ENCODE measurements at regions not wholly inside any gene's neighbourhood (a gene's known extent, or its start where the extent isn't known, plus 50 kb on each side); places are given as distances from the start of the nearest gene placed in this dataset.

GRCh38 chr4:38489011-38489861 lies 174.8 kb upstream of the KLF3 start:
- no peak for ATAC-seq

GRCh38 chr4:38489924-38490639 lies 173.9 kb upstream of the KLF3 start:
- TF ChIP-seq CTCF (IDR thresholded peaks at IDR 0.05) (no peak), POLR2A (IDR thresholded peaks at IDR 0.05) (no peak)
- ATAC-seq: no peak
- intact Hi-C loops (cut with DNase I): no loop called here
- H3K9me3 ChIP-seq: no peaks in the 10 kb centered on the region
- H3K27me3 ChIP-seq: no peaks in the 10 kb centered on the region
- DNase-seq: peak in 2 of 4 donors; percentile 15 to 19
- 45 to 56% methylated on average over 7 of the region's 7 CpGs for WGBS, 2 donors
- H3K4me3 ChIP-seq: no peak overlapping the region
- H3K27ac ChIP-seq: no peak overlapping the region
- H3K4me1 ChIP-seq: peaks cover 9% of the 10 kb centered on the region
- H3K36me3 ChIP-seq (replicated peaks in 1 of 2; ENCODE audit: insufficient read depth in 1 of 2, low read depth in 2 of 2): no peaks in the 10 kb centered on the region

More at GRCh38 chr4:38489011-38489861, 174.8 kb upstream of the KLF3 start:
- no peak overlapping the region for H3K27ac ChIP-seq
- DNase-seq: no peak
- no peak for TF ChIP-seq POLR2A (IDR thresholded peaks at IDR 0.05)
- TF ChIP-seq CTCF (IDR thresholded peaks at IDR 0.05): no peak
- WGBS, 2 donors: 85 to 86% methylated on average over 9 of the region's 9 CpGs
- H3K4me1 ChIP-seq: peaks cover 9% of the 10 kb centered on the region
- no peaks in the 10 kb centered on the region for H3K36me3 ChIP-seq (replicated peaks in 1 of 2; ENCODE audit: insufficient read depth in 1 of 2, low read depth in 2 of 2)
- H3K4me3 ChIP-seq: no peak overlapping the region
- intact Hi-C loops (cut with DNase I): no loop called here
- no peaks in the 10 kb centered on the region for H3K9me3 ChIP-seq
- no peaks in the 10 kb centered on the region for H3K27me3 ChIP-seq

- Histone ChIP-seq H3K36me3 (replicated peaks in 1 of 2; ENCODE audit: insufficient read depth in 1 of 2, low read depth in 2 of 2) (no peaks in the 10 kb centered on the region), H3K9me3 (no peaks in the 10 kb centered on the region), H3K27me3 (no peaks in the 10 kb centered on the region), H3K27ac (no peak overlapping the region), H3K4me3 (no peak overlapping the region), H3K4me1 (peaks cover 9% of the 10 kb centered on the region)
- DNase-seq (no peak), ATAC-seq (no peak)
- intact Hi-C loops (cut with DNase I): no loop called here
- TF ChIP-seq POLR2A (IDR thresholded peaks at IDR 0.05) (no peak), CTCF (IDR thresholded peaks at IDR 0.05) (no peak)
- WGBS, 2 donors: 44 to 49% methylated on average over 4 of the region's 4 CpGs
Observed at GRCh38 chr4:38490753-38491446, 173.1 kb upstream of the KLF3 start.

GRCh38 chr4:38491854-38492478 lies 172.0 kb upstream of the KLF3 start:
- Histone ChIP-seq H3K27me3 (no peaks in the 10 kb centered on the region), H3K9me3 (no peaks in the 10 kb centered on the region), H3K4me1 (peaks cover 9% of the 10 kb centered on the region), H3K27ac (no peak overlapping the region), H3K36me3 (replicated peaks in 1 of 2; ENCODE audit: insufficient read depth in 1 of 2, low read depth in 2 of 2) (no peaks in the 10 kb centered on the region), H3K4me3 (no peak overlapping the region)
- intact Hi-C loops (cut with DNase I): no loop called here
- ATAC-seq (no peak), DNase-seq (no peak)
- TF ChIP-seq CTCF (IDR thresholded peaks at IDR 0.05): no peak
- TF ChIP-seq POLR2A (IDR thresholded peaks at IDR 0.05): no peak
- WGBS, 2 donors: 87 to 92% methylated on average over 3 of the region's 3 CpGs
